GM21576 (cell line): ENCODE measurements at regions not wholly inside any gene's neighbourhood (a gene's known extent, or its start where the extent isn't known, plus 50 kb on each side); places are given as distances from the start of the nearest gene placed in this dataset.

Experiments
- ATAC-seq: cut with Tn5 transposase; IDR thresholded peaks from one replicate; pipeline ENCODE4 v1.9.1; 2021; ENCODE audit warnings: mild to moderate bottlenecking, moderate library complexity; ENCODE audit not compliant: unreplicated experiment

- ATAC-seq = no peak
Observed at GRCh38 chr2:118301248-118301647, 213.0 kb downstream of the INSIG2 start.

- ATAC-seq = no peak
Observed at GRCh38 chr2:118300832-118301231, 212.6 kb downstream of the INSIG2 start.

GRCh38 chr2:118296663-118297062 is 208.4 kb downstream of the INSIG2 start:
- ATAC-seq = no peak

GRCh38 chr2:118295592-118296390 is 207.5 kb downstream of the INSIG2 start:
- ATAC-seq = no peak

GRCh38 chr2:118294063-118294462 is 205.8 kb downstream of the INSIG2 start:
- ATAC-seq = no peak

GRCh38 chr2:118292991-118293390 is 204.7 kb downstream of the INSIG2 start:
- no peak for ATAC-seq

- ATAC-seq = no peak
Observed at GRCh38 chr2:118291251-118291880, 203.1 kb downstream of the INSIG2 start.

GRCh38 chr2:118290411-118291250 is 202.4 kb downstream of the INSIG2 start:
- no peak for ATAC-seq

- no peak for ATAC-seq
Observed at GRCh38 chr2:118279005-118279404, 190.7 kb downstream of the INSIG2 start.

- no peak for ATAC-seq
Observed at GRCh38 chr2:118278046-118278445, 189.8 kb downstream of the INSIG2 start.

- no peak for ATAC-seq
Observed at GRCh38 chr2:118274841-118275510, 186.7 kb downstream of the INSIG2 start.

GRCh38 chr2:118272391-118272790 is 184.1 kb downstream of the INSIG2 start:
- no peak for ATAC-seq

- peak; percentile 53 for ATAC-seq
Observed at GRCh38 chr2:118269408-118270051, 181.3 kb downstream of the INSIG2 start.

GRCh38 chr2:118268268-118268667 is 180.0 kb downstream of the INSIG2 start:
- peak; percentile 54 for ATAC-seq

- no peak for ATAC-seq
Observed at GRCh38 chr2:118265873-118266455, 177.7 kb downstream of the INSIG2 start.

- no peak for ATAC-seq
Observed at GRCh38 chr2:118264232-118264990, 176.1 kb downstream of the INSIG2 start.

- no peak for ATAC-seq
Observed at GRCh38 chr2:118257696-118258095, 169.4 kb downstream of the INSIG2 start.

GRCh38 chr2:118255771-118256372 is 167.6 kb downstream of the INSIG2 start:
- no peak for ATAC-seq

GRCh38 chr2:118255301-118255700 is 167.0 kb downstream of the INSIG2 start:
- ATAC-seq = no peak
